ENCODE measurements at regions not wholly inside any gene's neighbourhood (a gene's known extent, or its start where the extent isn't known, plus 50 kb on each side); places are given as distances from the start of the nearest gene placed in this dataset.

DNA sequence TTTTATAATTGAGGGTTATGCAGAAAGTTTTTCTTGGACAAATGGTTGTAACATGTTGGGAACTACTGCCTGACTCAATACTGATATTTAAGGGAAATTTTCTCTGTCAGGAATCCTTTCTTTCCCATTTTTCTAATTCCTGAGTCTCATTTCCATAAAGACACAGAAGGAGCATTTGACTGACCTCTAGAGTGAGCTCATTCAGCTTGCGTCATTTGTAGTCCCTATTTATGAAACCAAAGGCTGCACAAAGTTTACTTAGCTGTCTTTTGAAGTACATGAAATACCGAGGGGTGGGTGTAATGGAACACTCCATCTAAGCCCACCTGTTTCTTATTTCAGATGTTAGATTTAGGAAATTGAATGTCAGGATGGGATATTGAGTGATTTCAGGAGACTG lies 359.5 kb upstream of the C11orf87 start:
- TF ChIP-seq, protein P1, sequence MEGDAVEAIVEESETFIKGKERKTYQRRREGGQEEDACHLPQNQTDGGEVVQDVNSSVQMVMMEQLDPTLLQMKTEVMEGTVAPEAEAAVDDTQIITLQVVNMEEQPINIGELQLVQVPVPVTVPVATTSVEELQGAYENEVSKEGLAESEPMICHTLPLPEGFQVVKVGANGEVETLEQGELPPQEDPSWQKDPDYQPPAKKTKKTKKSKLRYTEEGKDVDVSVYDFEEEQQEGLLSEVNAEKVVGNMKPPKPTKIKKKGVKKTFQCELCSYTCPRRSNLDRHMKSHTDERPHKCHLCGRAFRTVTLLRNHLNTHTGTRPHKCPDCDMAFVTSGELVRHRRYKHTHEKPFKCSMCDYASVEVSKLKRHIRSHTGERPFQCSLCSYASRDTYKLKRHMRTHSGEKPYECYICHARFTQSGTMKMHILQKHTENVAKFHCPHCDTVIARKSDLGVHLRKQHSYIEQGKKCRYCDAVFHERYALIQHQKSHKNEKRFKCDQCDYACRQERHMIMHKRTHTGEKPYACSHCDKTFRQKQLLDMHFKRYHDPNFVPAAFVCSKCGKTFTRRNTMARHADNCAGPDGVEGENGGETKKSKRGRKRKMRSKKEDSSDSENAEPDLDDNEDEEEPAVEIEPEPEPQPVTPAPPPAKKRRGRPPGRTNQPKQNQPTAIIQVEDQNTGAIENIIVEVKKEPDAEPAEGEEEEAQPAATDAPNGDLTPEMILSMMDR (IDR thresholded peaks at IDR 0.05): no peak
- TF ChIP-seq POLR2A (IDR thresholded peaks at IDR 0.05): no peak

All from esophagus squamous epithelium (tissue), 4 donors.